WI38 (cell line): ENCODE measurements at regions not wholly inside any gene's neighbourhood (a gene's known extent, or its start where the extent isn't known, plus 50 kb on each side); places are given as distances from the start of the nearest gene placed in this dataset.
"Not testable (repeated sequence)": the region's sequence is repeated elsewhere in the genome, so short reads cannot be mapped to it uniquely, and the experiment has no call there.

ENCODE experiments used
- H3K4me3 ChIP-seq: 2 replicates; pipeline ENCODE4 v1.5.1; 2011; ENCODE audit warnings: low read depth, mild to moderate bottlenecking, control low read depth, low read length
- TF ChIP-seq, protein P1 (sequence below): IDR thresholded peaks from 2 replicates; pipeline ENCODE4 v1.5.1; 2012; ENCODE audit warnings: low read depth, mild to moderate bottlenecking, control low read depth, low read length

DNA sequence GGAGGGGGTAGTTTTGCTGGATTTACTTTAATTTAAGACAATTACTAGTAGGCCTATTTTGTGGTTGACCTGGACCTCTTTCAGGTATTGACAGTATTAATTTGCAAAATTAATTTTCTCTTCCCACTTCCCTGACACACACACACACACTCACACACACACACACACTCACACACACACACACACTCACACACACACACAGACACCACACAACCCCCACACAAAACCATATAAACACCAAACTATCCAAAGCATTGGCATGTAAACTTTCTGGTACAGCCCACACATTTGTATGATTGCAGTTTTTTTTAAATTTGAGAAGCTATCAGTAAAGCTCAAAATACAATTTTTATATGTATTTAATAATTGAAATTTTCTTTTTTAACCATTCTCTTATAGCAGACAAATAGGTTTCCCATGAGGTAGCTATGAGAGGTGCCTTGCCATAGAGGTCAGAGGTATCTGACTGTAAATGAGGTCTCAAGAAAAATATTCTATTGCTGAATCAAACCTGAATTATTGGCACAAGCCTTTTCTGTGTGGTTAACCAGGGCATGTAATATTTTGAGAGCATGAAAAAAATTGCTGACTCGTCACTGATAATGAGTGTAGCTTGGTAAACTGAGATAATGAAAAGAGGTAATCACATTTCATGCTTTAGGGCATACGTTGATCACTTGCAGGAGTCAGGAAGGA is 306.5 kb downstream of the GATA3 start:
- TF ChIP-seq, protein P1, sequence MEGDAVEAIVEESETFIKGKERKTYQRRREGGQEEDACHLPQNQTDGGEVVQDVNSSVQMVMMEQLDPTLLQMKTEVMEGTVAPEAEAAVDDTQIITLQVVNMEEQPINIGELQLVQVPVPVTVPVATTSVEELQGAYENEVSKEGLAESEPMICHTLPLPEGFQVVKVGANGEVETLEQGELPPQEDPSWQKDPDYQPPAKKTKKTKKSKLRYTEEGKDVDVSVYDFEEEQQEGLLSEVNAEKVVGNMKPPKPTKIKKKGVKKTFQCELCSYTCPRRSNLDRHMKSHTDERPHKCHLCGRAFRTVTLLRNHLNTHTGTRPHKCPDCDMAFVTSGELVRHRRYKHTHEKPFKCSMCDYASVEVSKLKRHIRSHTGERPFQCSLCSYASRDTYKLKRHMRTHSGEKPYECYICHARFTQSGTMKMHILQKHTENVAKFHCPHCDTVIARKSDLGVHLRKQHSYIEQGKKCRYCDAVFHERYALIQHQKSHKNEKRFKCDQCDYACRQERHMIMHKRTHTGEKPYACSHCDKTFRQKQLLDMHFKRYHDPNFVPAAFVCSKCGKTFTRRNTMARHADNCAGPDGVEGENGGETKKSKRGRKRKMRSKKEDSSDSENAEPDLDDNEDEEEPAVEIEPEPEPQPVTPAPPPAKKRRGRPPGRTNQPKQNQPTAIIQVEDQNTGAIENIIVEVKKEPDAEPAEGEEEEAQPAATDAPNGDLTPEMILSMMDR: no peak
- no peak overlapping the region for H3K4me3 ChIP-seq

DNA sequence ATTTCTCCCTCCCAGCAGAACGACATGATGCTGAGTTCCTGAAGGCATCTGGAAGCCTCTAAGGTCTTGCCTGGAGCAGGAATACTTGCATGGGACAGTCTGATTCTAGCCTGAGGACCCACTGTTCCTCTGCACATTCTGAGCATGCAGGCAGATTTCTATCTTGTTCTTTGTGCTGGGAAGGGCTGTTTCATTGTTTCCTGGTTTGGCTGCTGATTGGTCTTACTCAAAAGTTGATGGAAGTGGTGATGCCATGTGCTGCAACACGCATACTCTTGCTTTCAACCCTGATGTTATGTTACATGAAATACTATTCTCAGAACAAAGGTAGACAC is 307.0 kb downstream of the GATA3 start:
- TF ChIP-seq, protein P1: no peak
- no peak overlapping the region for H3K4me3 ChIP-seq

DNA sequence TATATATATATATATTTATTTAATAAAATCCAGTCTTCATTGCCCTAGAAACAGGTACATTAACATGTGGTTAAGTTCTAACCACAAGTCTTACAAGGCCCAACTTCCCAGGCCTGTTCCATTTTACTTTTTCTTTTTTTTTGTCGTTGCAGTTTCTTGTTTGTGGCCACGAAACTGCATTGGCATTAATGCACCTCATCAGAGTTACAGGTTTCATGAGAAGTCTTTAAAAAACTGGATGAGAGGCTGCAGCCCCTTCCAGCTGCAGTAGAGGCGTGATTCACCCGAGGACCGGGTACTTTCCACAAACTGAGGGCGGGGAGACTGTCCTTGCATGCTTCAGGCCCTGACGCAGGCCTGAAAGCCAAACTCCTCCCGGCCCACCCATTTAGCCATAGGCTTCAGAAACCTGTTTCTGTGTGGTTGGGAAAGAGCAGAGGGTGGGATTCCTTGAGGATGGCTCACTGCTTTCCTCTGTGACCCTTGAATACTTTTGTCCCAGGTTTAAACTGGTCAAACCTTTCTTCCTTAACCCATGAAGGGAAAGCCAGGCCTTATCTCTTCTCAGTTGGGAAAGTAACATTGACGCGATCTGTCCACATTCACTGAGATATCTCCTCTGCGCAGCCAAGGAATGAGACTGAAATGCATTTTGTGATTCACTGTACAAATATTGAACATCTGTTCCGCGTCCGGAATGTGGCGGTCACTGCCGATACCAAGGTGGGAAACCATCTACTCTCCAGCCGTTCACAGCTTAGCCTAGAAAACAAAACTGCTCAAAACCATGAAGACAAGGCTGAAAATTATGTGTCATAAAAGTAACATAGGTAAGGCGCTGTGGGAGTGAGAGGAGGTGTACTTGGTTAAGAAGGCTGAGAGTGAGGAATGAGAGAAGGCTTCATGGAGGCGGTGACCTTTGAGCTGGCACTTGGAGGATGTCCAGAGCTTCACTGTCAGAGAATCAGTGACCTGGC is 311.7 kb downstream of the GATA3 start:
- no peak overlapping the region for H3K4me3 ChIP-seq
- TF ChIP-seq, protein P1: no peak

DNA sequence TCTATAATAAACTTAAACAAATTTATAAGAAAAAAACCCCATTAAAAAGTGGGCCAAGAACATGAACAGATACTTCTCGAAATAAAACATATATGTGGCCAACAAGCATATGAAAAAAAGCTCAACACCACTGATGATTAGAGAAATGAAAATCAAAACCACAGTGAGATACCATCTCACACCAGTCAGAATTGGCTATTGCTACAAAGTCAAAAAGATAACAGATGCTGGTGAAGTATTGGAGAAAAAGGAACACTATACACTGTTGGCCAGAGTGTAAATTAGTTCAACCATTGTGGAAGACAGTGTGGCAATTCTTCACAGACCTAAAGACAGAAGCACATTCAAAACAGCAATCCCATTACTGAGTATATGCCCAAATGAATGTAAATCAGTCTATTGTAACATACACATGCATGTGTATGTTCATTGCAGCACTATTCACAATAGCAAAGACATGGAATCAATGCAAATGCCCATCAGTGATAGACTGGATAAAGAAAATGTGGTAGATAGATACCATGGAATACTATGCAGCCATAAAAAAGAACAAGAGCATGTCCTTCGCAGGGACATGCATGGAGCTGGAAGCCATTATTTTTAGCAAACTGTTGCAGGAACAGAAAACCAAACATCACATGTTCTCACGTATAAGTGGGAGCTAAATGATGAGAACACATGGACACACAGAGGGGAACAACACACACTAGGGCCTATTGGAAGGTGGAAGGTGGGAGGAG is 313.4 kb downstream of the GATA3 start:
- not testable (repeated sequence) for H3K4me3 ChIP-seq

DNA sequence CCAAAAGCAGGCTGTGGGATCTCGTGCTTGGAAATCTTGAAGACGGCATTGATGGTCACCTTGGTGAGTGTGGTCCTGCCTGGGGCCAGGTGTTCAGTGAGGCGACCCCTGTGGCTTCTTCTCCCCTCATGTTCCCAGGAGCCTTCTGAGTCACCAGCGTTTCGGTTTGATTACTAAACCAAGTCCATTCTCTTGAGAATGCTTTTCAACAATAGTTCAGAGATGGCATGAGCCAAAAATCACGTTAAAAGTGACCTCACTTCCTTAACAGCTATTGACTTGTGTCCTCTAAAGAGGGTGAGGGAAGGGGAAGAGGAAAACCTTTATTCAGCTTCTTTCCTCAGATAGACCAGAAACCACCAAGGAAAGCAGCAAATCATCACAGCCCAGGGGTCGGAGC is 315.2 kb downstream of the GATA3 start:
- H3K4me3 ChIP-seq: no peak overlapping the region
- TF ChIP-seq, protein P1: no peak

DNA sequence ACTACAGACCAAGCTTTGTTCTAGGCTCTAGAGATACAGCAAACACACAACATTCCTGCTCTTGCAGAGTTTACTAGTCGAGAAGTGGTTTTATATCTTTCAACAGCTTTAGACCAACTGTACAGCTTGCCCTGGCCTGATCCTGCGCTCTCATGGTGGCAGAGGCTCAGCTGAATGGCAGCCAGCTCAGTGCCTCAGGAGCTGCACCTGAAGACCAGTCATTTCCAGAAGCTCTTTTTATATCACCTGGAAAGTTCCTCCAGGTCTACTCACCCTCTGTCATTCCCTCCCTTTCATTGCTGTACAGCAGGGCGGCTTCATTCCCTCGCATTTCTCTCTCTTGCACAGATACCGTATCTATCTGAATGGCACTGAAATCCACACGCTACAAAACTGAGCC is 319.8 kb downstream of the GATA3 start:
- TF ChIP-seq, protein P1: no peak
- H3K4me3 ChIP-seq: no peak overlapping the region

DNA sequence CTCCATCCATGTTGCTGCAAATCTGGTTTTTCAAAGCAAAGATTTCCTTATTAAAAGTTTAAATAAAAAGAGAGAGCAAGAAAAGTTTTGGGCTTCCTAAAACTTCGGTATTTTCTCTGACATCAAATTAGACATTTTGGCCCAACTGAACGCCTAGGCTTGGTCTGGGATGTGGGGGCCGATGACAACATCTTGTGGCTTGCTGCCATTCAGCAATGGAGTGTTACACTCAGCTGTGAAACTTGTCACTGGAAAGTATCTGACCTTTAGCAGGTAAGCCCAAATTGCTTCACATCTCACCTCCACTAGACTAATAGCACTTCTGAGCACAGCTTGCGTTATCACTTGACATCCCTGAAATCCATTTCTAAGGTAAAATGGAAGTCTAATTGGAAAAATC is 320.6 kb downstream of the GATA3 start:
- no peak overlapping the region for H3K4me3 ChIP-seq
- TF ChIP-seq, protein P1: no peak
